Liver (tissue), 8 donors: ENCODE measurements at regions not wholly inside any gene's neighbourhood (a gene's known extent, or its start where the extent isn't known, plus 50 kb on each side); places are given as distances from the start of the nearest gene placed in this dataset.

Source experiments
- DNase-seq: peaks from one replicate; pipeline ENCODE4 v3.0.0-alpha.2; 2017; ENCODE audit warnings: low spot score
- H3K27ac ChIP-seq, 2 donors: one replicate each; pipeline ENCODE4 v1.7.0; 2013; ENCODE audit warnings: inconsistent platforms in 2 of 2, low read length in 2 of 2, control low read depth in 1 of 2, low read depth in 1 of 2, mild to moderate bottlenecking in 1 of 2
- H3K27me3 ChIP-seq, 4 donors: one replicate each; pipeline versions ENCODE4 v1.6.1 to v1.7.0; 2013; ENCODE audit warnings: low read length in 3 of 4, inconsistent platforms in 1 of 4, mild to moderate bottlenecking in 1 of 4, moderate library complexity in 1 of 4; ENCODE audit not compliant: control insufficient read depth in 4 of 4, insufficient read depth in 4 of 4
- H3K36me3 ChIP-seq, 4 donors: one replicate each; pipeline versions ENCODE4 v1.6.1 to v1.7.0; 2013; ENCODE audit warnings: low read length in 3 of 4, mild to moderate bottlenecking in 3 of 4, low read depth in 1 of 4, moderate library complexity in 1 of 4; ENCODE audit not compliant: control insufficient read depth in 4 of 4, insufficient read depth in 3 of 4
- H3K4me1 ChIP-seq, 4 donors: one replicate each; pipeline versions ENCODE4 v1.6.1 to v1.7.0; 2013; ENCODE audit warnings: low read length in 3 of 4, mild to moderate bottlenecking in 3 of 4, moderate library complexity in 1 of 4; ENCODE audit not compliant: control insufficient read depth in 4 of 4, insufficient read depth in 4 of 4
- H3K4me3 ChIP-seq, 3 donors: one replicate each; pipeline versions ENCODE4 v1.6.1 to v1.7.0; 2013; ENCODE audit warnings: low read length in 3 of 3, control low read depth in 1 of 3, low read depth in 1 of 3, mild to moderate bottlenecking in 1 of 3
- H3K9ac ChIP-seq, 2 donors: one replicate each; pipeline ENCODE4 v1.7.0; 2013; ENCODE audit warnings: low read length in 2 of 2, mild to moderate bottlenecking in 2 of 2, moderate library complexity in 2 of 2, control low read depth in 1 of 2, low read depth in 1 of 2
- H3K9me3 ChIP-seq, 4 donors: one replicate each; pipeline versions ENCODE4 v1.6.1 to v1.7.0; 2013; ENCODE audit warnings: low read length in 3 of 4; ENCODE audit not compliant: control insufficient read depth in 4 of 4
- EGR1 ChIP-seq, 2 donors: IDR thresholded peaks; 2 replicates each; pipeline ENCODE4 v1.6.1; 2016 to 2018; ENCODE audit warnings: antibody characterized with exemption in 2 of 2, low read depth in 2 of 2
- FOXA1 ChIP-seq: IDR thresholded peaks from 2 replicates; pipeline ENCODE4 v1.6.1; 2016; ENCODE audit warnings: antibody characterized with exemption
- FOXA2 ChIP-seq: IDR thresholded peaks from 2 replicates; pipeline ENCODE4 v1.6.1; 2016; ENCODE audit warnings: antibody characterized with exemption
- GABPA ChIP-seq, 2 donors: IDR thresholded peaks in 1 of 2; conservative IDR thresholded peaks in 1 of 2; 2 replicates each; pipeline ENCODE4 v1.6.1; 2016; ENCODE audit warnings: antibody characterized with exemption in 2 of 2, mild to moderate bottlenecking in 1 of 2, moderate library complexity in 1 of 2
- HNF4A ChIP-seq, 2 donors: conservative IDR thresholded peaks; 2 replicates each; pipeline ENCODE4 v1.6.1; 2016; ENCODE audit warnings: antibody characterized with exemption in 2 of 2, mild to moderate bottlenecking in 2 of 2
- HNF4G ChIP-seq: IDR thresholded peaks from 2 replicates; pipeline ENCODE4 v1.6.1; 2016; ENCODE audit warnings: antibody characterized with exemption
- JUND ChIP-seq, 2 donors: IDR thresholded peaks; 2 replicates each; pipeline ENCODE4 v1.6.1; 2016; ENCODE audit warnings: antibody characterized with exemption in 2 of 2
- MAX ChIP-seq: IDR thresholded peaks from 2 replicates; pipeline ENCODE4 v1.6.1; 2016; ENCODE audit warnings: antibody characterized with exemption
- NR2F2 ChIP-seq: IDR thresholded peaks from 2 replicates; pipeline ENCODE4 v1.6.1; 2016; ENCODE audit warnings: antibody characterized with exemption
- RAD21 ChIP-seq, 2 donors: IDR thresholded peaks; 2 replicates each; pipeline ENCODE4 v1.6.1; 2016; ENCODE audit warnings: antibody characterized with exemption in 2 of 2, mild to moderate bottlenecking in 2 of 2
- REST ChIP-seq: IDR thresholded peaks from 2 replicates; pipeline ENCODE4 v1.6.1; 2016; ENCODE audit warnings: antibody characterized with exemption, mild to moderate bottlenecking
- RXRA ChIP-seq, 2 donors: IDR thresholded peaks; 2 replicates each; pipeline ENCODE4 v1.6.1; 2017 to 2018; ENCODE audit warnings: antibody characterized with exemption in 2 of 2, mild to moderate bottlenecking in 1 of 2
- SP1 ChIP-seq: IDR thresholded peaks from 2 replicates; pipeline ENCODE4 v1.6.1; 2018; ENCODE audit warnings: antibody characterized with exemption, mild to moderate bottlenecking
- TAF1 ChIP-seq: conservative IDR thresholded peaks from 2 replicates; pipeline ENCODE4 v1.6.1; 2016; ENCODE audit warnings: antibody characterized with exemption, mild to moderate bottlenecking
- YY1 ChIP-seq: IDR thresholded peaks from 2 replicates; pipeline ENCODE4 v1.6.1; 2016; ENCODE audit warnings: antibody characterized with exemption, mild to moderate bottlenecking
- WGBS: extraction: QIAGEN DNeasy Blood & Tissue Kit; methylation state at CpG from one replicate; pipeline ENCODE4 v1.1.7; 2013; 5-methylcytosine and 5-hydroxymethylcytosine counted together
- TF ChIP-seq, protein P1 (sequence below): IDR thresholded peaks from 2 replicates; pipeline ENCODE4 v1.6.1; 2016; ENCODE audit warnings: antibody characterized with exemption
- TF ChIP-seq, protein P2 (sequence below): fragments of 150-350 bp; IDR thresholded peaks from 2 replicates; pipeline ENCODE4 v1.5.1; 2017; ENCODE audit warnings: improper control_type of control experiment, low read depth, low read length; ENCODE audit not compliant: missing input control
- TF ChIP-seq, protein P3 (sequence below): IDR thresholded peaks from 2 replicates; pipeline ENCODE4 v1.6.1; 2016; ENCODE audit warnings: antibody characterized with exemption
- donor health status: healthy.
- donor health status: healthy.
- donor health status: healthy.
- donor health status: healthy.
- donor health status: healthy.

- WGBS, result 73% methylated on average over 1 of the region's 1 CpG
- Histone ChIP-seq H3K9ac (no peak overlapping the region), H3K4me1 (peaks cover 0 to 4% (median 2%) of the 10 kb centered on the region in 4 donors), H3K36me3 (no peaks in the 10 kb centered on the region), H3K4me3 (no peak overlapping the region), H3K27me3 (no peaks in the 10 kb centered on the region), H3K9me3 (no peaks in the 10 kb centered on the region), H3K27ac (no peak overlapping the region)
- no peak for DNase-seq
- TF ChIP-seq HNF4G (no peak), TAF1 (no peak), GABPA (IDR thresholded peaks at IDR 0.05 in 1 of 2, conservative IDR thresholded peaks at IDR 0.05 in 1 of 2) (no peak), JUND (IDR thresholded peaks at IDR 0.05) (no peak), NR2F2 (no peak), MAX (no peak), FOXA2 (no peak), RAD21 (IDR thresholded peaks at IDR 0.05) (no peak), FOXA1 (no peak), SP1 (no peak), REST (no peak), HNF4A (conservative IDR thresholded peaks at IDR 0.05) (no peak), RXRA (IDR thresholded peaks at IDR 0.05) (no peak), EGR1 (IDR thresholded peaks at IDR 0.05; ENCODE audit: low read depth in 2 of 2) (no peak), YY1 (no peak)
- TF ChIP-seq, protein P1, sequence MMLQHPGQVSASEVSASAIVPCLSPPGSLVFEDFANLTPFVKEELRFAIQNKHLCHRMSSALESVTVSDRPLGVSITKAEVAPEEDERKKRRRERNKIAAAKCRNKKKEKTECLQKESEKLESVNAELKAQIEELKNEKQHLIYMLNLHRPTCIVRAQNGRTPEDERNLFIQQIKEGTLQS, result no peak
- TF ChIP-seq, protein P2, sequence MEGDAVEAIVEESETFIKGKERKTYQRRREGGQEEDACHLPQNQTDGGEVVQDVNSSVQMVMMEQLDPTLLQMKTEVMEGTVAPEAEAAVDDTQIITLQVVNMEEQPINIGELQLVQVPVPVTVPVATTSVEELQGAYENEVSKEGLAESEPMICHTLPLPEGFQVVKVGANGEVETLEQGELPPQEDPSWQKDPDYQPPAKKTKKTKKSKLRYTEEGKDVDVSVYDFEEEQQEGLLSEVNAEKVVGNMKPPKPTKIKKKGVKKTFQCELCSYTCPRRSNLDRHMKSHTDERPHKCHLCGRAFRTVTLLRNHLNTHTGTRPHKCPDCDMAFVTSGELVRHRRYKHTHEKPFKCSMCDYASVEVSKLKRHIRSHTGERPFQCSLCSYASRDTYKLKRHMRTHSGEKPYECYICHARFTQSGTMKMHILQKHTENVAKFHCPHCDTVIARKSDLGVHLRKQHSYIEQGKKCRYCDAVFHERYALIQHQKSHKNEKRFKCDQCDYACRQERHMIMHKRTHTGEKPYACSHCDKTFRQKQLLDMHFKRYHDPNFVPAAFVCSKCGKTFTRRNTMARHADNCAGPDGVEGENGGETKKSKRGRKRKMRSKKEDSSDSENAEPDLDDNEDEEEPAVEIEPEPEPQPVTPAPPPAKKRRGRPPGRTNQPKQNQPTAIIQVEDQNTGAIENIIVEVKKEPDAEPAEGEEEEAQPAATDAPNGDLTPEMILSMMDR, result no peak
- TF ChIP-seq, protein P3, sequence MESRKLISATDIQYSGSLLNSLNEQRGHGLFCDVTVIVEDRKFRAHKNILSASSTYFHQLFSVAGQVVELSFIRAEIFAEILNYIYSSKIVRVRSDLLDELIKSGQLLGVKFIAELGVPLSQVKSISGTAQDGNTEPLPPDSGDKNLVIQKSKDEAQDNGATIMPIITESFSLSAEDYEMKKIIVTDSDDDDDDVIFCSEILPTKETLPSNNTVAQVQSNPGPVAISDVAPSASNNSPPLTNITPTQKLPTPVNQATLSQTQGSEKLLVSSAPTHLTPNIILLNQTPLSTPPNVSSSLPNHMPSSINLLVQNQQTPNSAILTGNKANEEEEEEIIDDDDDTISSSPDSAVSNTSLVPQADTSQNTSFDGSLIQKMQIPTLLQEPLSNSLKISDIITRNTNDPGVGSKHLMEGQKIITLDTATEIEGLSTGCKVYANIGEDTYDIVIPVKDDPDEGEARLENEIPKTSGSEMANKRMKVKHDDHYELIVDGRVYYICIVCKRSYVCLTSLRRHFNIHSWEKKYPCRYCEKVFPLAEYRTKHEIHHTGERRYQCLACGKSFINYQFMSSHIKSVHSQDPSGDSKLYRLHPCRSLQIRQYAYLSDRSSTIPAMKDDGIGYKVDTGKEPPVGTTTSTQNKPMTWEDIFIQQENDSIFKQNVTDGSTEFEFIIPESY, result no peak
These were observed 1368.2 kb downstream of the STIM2 start for GRCh38 chr4:28228561-28229491.
